K562 (cell line): ENCODE measurements at regions not wholly inside any gene's neighbourhood (a gene's known extent, or its start where the extent isn't known, plus 50 kb on each side); places are given as distances from the start of the nearest gene placed in this dataset.

Experiments
- ATAC-seq: fragments of 200-7000 bp; cut with Tn5 transposase; 3 replicates; pipeline ENCODE4 v1.9.1; 2020; ENCODE audit warnings: moderate library complexity
- BruUV-seq: library from RNA; stranded (reverse); fragments of 400-500 nt; replicated peaks from 2 replicates; lab custom pipeline; 2021; lab: Mats Ljungman, UMichigan
- CTCF ChIA-PET: fragments of 300-600 bp; formaldehyde crosslinking; extraction: SDS; loops from one replicate; lab custom pipeline; 2021; ENCODE audit warnings: low intra/inter-chr PET ratio; lab: Yijun Ruan, JAX
- POLR2A ChIA-PET: fragments of 300-600, 350-650 bp; sonication (Branson Sonifier 250); formaldehyde crosslinking; extraction: SDS; loops from one replicate; lab custom pipeline; 2021; ENCODE audit warnings: antibody characterized with exemption, inconsistent platforms; lab: Yijun Ruan, JAX
- DNase-seq, 4 experiments: peaks; one replicate each; pipeline versions ENCODE4 v3.0.0 to v3.0.0-alpha.2; 2011 to 2018; ENCODE audit warnings: low spot score in 3 of 4, mixed read lengths in 3 of 4; ENCODE audit errors: extremely low read depth in 1 of 4
- FAIRE-seq: peaks from 2 replicates; lab custom pipeline; 2011; peaks lifted over from hg19 to GRCh38; lab: Jason Lieb, UNC
- H2AFZ ChIP-seq: 2 replicates; pipeline ENCODE4 v1.6.0; 2011; ENCODE audit warnings: low read depth, low read length, control low read depth, inconsistent platforms
- H3K27ac ChIP-seq: fragments of 200-600 bp; 3 replicates; pipeline ENCODE4 v1.8.0; 2011; ENCODE audit warnings: low read depth, mild to moderate bottlenecking, control low read depth, inconsistent platforms, low read length, moderate library complexity, mixed read lengths; ENCODE audit errors: extremely low read depth
- H3K27me3 ChIP-seq, 2 experiments: fragments of 300-600 bp in 1 of 2; 2 replicates in 1 of 2; 3 replicates in 1 of 2; pipeline versions ENCODE4 v1.6.0 to v1.8.0; 2011; ENCODE audit warnings: inconsistent platforms in 2 of 2, low read length in 2 of 2, mild to moderate bottlenecking in 1 of 2, mixed read lengths in 1 of 2, moderate library complexity in 1 of 2; ENCODE audit not compliant: control insufficient read depth in 2 of 2, insufficient read depth in 2 of 2
- H3K36me3 ChIP-seq: fragments of 300-600 bp; 3 replicates; pipeline ENCODE4 v1.8.0; 2011; ENCODE audit warnings: mild to moderate bottlenecking, low read length, inconsistent platforms; ENCODE audit not compliant: control insufficient read depth, insufficient read depth
- H3K4me1 ChIP-seq, 2 experiments: fragments of 200-600 bp in 1 of 2; replicated peaks in 1 of 2; 2 replicates in 1 of 2; 3 replicates in 1 of 2; pipeline versions ENCODE4 v1.5.1 to v1.8.0; 2011; ENCODE audit warnings: inconsistent platforms in 2 of 2, low read length in 2 of 2, mild to moderate bottlenecking in 1 of 2, mixed read lengths in 1 of 2, moderate library complexity in 1 of 2; ENCODE audit not compliant: control insufficient read depth in 2 of 2, insufficient read depth in 2 of 2
- H3K4me2 ChIP-seq: 2 replicates; pipeline ENCODE4 v1.6.1; 2011; ENCODE audit warnings: low read length, control low read depth, inconsistent platforms, mixed read lengths; ENCODE audit not compliant: insufficient read depth
- H3K4me3 ChIP-seq: fragments of 200-600 bp; sonication (generic), shearing (Covaris generic); 2 replicates; pipeline ENCODE4 v1.5.1; 2016; ENCODE audit warnings: control low read depth, inconsistent platforms
- H3K79me2 ChIP-seq: fragments of 200-600 bp; 3 replicates; pipeline ENCODE4 v1.8.0; 2011; ENCODE audit warnings: low read length, inconsistent platforms; ENCODE audit not compliant: control insufficient read depth, insufficient read depth
- H3K9ac ChIP-seq, 2 experiments: 2 replicates each; pipeline versions ENCODE4 v1.6.0 to v1.6.1; 2011; ENCODE audit warnings: low read depth in 2 of 2, low read length in 2 of 2, control low read depth in 1 of 2, inconsistent platforms in 1 of 2, mild to moderate bottlenecking in 1 of 2, mixed read lengths in 1 of 2; ENCODE audit not compliant: insufficient read depth in 1 of 2
- H3K9me1 ChIP-seq: one replicate; pipeline ENCODE4 v1.6.0; 2011; ENCODE audit warnings: inconsistent platforms, mild to moderate bottlenecking, low read length, moderate library complexity; ENCODE audit not compliant: control insufficient read depth, insufficient read depth
- H3K9me3 ChIP-seq: replicated peaks from 2 replicates; pipeline ENCODE4 v1.5.1; 2011; ENCODE audit warnings: low read depth, low read length, inconsistent platforms; ENCODE audit not compliant: control insufficient read depth, insufficient read depth
- H4K20me1 ChIP-seq: replicated peaks from 2 replicates; pipeline ENCODE4 v1.6.1; 2011; ENCODE audit warnings: low read length, inconsistent platforms, mixed read lengths; ENCODE audit not compliant: control insufficient read depth, insufficient read depth
- ELF1 ChIP-seq: fragments of 200-800 bp; sonication (Bioruptor generic); IDR thresholded peaks from 2 replicates; pipeline ENCODE4 v1.6.1; 2016; ENCODE audit warnings: missing genetic modification characterization, missing compliant biosample characterization
- ESRRA ChIP-seq: fragments of 450-650 bp; IDR thresholded peaks from 2 replicates; pipeline ENCODE4 v1.6.1; 2014; ENCODE audit warnings: low read depth, mild to moderate bottlenecking, moderate library complexity, borderline replicate concordance
- HDAC3 ChIP-seq: fragments of 450-650 bp; IDR thresholded peaks from 2 replicates; pipeline ENCODE4 v1.6.1; 2018; ENCODE audit warnings: borderline replicate concordance, mild to moderate bottlenecking, moderate library complexity; ENCODE audit not compliant: partially characterized antibody
- JUNB ChIP-seq: fragments of 450-650 bp; formaldehyde crosslinking; conservative IDR thresholded peaks from 2 replicates; pipeline ENCODE4 v1.4.0; 2020; ENCODE audit warnings: mild to moderate bottlenecking
- PHF21A ChIP-seq: fragments of 450-650 bp; IDR thresholded peaks from 2 replicates; pipeline ENCODE4 v1.6.1; 2017; ENCODE audit warnings: low read depth, borderline replicate concordance
- SNAPC5 ChIP-seq: fragments of 250-450 bp; sonication (Bioruptor Pico); IDR thresholded peaks from 2 replicates; pipeline ENCODE4 v1.8.0; 2021; ENCODE audit warnings: moderate library complexity, mild to moderate bottlenecking, inconsistent platforms
- U2AF2 ChIP-seq: fragments of 200-400 bp; formaldehyde crosslinking; optimal IDR thresholded peaks from 2 replicates; pipeline ENCODE3; 2017; ENCODE audit warnings: low read depth, mild to moderate bottlenecking, low read length
- ZBTB8A ChIP-seq: fragments of 450-650 bp; IDR thresholded peaks from 2 replicates; pipeline ENCODE4 v1.6.1; 2018; ENCODE audit warnings: mild to moderate bottlenecking, moderate library complexity; ENCODE audit not compliant: partially characterized antibody
- ZC3H11A ChIP-seq: IDR thresholded peaks from 2 replicates; pipeline ENCODE4 v1.6.1; 2012; ENCODE audit warnings: low read depth, low read length, improper control_type of control experiment
- ZC3H8 ChIP-seq: fragments of 450-650 bp; IDR thresholded peaks from 2 replicates; pipeline ENCODE4 v1.6.1; 2017
- ZEB2 ChIP-seq: fragments of 450-650 bp; IDR thresholded peaks from 2 replicates; pipeline ENCODE4 v1.6.1; 2016
- ZNF644 ChIP-seq: fragments of 200-800 bp; sonication (Bioruptor generic); IDR thresholded peaks from 2 replicates; pipeline ENCODE4 v1.6.1; 2016; ENCODE audit warnings: low read depth, missing genetic modification characterization, missing compliant biosample characterization
- WGBS: fragments of 100-300 bp; shearing (Covaris generic); methylation state at CpG from one replicate; pipeline ENCODE4 v1.1.6; 2016; ENCODE audit warnings: low coverage, mixed read lengths; ENCODE audit not compliant: insufficient coverage; ENCODE audit errors: missing lambda C conversion rate; 5-methylcytosine and 5-hydroxymethylcytosine counted together
- in situ Hi-C: fragments of 300-500 bp; cut with MboI; formaldehyde crosslinking; loops from 4 replicates; pipeline ENCODE4 v1.15.0; 2018; ENCODE audit warnings: inconsistent platforms, mixed read lengths
- intact Hi-C: fragments of 100-400 bp; cut with micrococcal nuclease; formaldehyde crosslinking; loops from 2 replicates; pipeline ENCODE4 v1.14.2; 2022
- TF ChIP-seq, protein P1 (sequence below): fragments of 450-650 bp; IDR thresholded peaks from 2 replicates; pipeline ENCODE4 v1.6.1; 2016
- TF ChIP-seq, protein P2 (sequence below): fragments of 200-800 bp; sonication (Bioruptor generic); IDR thresholded peaks from 2 replicates; pipeline ENCODE4 v1.6.1; 2016; ENCODE audit warnings: missing genetic modification characterization, missing compliant biosample characterization

- WGBS = 0% methylated on average over 1 of the region's 1 CpG
- ChIA-PET CTCF (no interaction called here), POLR2A (no interaction called here)
- Histone ChIP-seq H3K4me3 (no peak overlapping the region), H4K20me1 (no peaks in the 10 kb centered on the region), H3K4me1 (no peaks in the 10 kb centered on the region), H2AFZ (no peak overlapping the region), H3K9me1 (no peaks in the 10 kb centered on the region), H3K27ac (no peak overlapping the region), H3K79me2 (no peaks in the 10 kb centered on the region), H3K4me2 (no peak overlapping the region), H3K9me3 (no peaks in the 10 kb centered on the region), H3K9ac (no peak overlapping the region), H3K36me3 (no peaks in the 10 kb centered on the region), H3K27me3 (no peaks in the 10 kb centered on the region)
- ATAC-seq (no peak), FAIRE-seq (no peak), DNase-seq (no peak)
- no TSS peak for BruUV-seq
- no peak for TF ChIP-seq ZC3H11A
- TF ChIP-seq, protein P1, sequence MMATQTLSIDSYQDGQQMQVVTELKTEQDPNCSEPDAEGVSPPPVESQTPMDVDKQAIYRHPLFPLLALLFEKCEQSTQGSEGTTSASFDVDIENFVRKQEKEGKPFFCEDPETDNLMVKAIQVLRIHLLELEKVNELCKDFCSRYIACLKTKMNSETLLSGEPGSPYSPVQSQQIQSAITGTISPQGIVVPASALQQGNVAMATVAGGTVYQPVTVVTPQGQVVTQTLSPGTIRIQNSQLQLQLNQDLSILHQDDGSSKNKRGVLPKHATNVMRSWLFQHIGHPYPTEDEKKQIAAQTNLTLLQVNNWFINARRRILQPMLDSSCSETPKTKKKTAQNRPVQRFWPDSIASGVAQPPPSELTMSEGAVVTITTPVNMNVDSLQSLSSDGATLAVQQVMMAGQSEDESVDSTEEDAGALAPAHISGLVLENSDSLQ = no peak
- TF ChIP-seq ZC3H8 = no peak
- no peak for TF ChIP-seq ZEB2
- TF ChIP-seq ELF1 (tag) = no peak
- TF ChIP-seq SNAPC5 (CRISPR knock-in tag) = no peak
- TF ChIP-seq, protein P2, sequence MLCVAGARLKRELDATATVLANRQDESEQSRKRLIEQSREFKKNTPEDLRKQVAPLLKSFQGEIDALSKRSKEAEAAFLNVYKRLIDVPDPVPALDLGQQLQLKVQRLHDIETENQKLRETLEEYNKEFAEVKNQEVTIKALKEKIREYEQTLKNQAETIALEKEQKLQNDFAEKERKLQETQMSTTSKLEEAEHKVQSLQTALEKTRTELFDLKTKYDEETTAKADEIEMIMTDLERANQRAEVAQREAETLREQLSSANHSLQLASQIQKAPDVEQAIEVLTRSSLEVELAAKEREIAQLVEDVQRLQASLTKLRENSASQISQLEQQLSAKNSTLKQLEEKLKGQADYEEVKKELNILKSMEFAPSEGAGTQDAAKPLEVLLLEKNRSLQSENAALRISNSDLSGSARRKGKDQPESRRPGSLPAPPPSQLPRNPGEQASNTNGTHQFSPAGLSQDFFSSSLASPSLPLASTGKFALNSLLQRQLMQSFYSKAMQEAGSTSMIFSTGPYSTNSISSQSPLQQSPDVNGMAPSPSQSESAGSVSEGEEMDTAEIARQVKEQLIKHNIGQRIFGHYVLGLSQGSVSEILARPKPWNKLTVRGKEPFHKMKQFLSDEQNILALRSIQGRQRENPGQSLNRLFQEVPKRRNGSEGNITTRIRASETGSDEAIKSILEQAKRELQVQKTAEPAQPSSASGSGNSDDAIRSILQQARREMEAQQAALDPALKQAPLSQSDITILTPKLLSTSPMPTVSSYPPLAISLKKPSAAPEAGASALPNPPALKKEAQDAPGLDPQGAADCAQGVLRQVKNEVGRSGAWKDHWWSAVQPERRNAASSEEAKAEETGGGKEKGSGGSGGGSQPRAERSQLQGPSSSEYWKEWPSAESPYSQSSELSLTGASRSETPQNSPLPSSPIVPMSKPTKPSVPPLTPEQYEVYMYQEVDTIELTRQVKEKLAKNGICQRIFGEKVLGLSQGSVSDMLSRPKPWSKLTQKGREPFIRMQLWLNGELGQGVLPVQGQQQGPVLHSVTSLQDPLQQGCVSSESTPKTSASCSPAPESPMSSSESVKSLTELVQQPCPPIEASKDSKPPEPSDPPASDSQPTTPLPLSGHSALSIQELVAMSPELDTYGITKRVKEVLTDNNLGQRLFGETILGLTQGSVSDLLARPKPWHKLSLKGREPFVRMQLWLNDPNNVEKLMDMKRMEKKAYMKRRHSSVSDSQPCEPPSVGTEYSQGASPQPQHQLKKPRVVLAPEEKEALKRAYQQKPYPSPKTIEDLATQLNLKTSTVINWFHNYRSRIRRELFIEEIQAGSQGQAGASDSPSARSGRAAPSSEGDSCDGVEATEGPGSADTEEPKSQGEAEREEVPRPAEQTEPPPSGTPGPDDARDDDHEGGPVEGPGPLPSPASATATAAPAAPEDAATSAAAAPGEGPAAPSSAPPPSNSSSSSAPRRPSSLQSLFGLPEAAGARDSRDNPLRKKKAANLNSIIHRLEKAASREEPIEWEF (CRISPR knock-in tag) = no peak
- no peak for TF ChIP-seq JUNB (CRISPR knock-in tag)
- no peak for TF ChIP-seq ZBTB8A
- no peak for TF ChIP-seq ZNF644 (tag)
- no peak for TF ChIP-seq PHF21A
- no peak for TF ChIP-seq ESRRA
- TF ChIP-seq U2AF2 = no peak
- no peak for TF ChIP-seq HDAC3
- intact Hi-C loops = no loop called here
- in situ Hi-C loops = no loop called here
Observed at GRCh38 chr18:43539862-43540261, 262.6 kb upstream of the SYT4 start.
